ELR (cell line): ENCODE measurements at regions not wholly inside any gene's neighbourhood (a gene's known extent, or its start where the extent isn't known, plus 50 kb on each side); places are given as distances from the start of the nearest gene placed in this dataset.
"Not testable (repeated sequence)": the region's sequence is repeated elsewhere in the genome, so short reads cannot be mapped to it uniquely, and the experiment has no call there.

Experiments used
- DNase-seq: peaks from one replicate; pipeline ENCODE4 v3.0.0-alpha.2; 2015; ENCODE audit warnings: low read depth

DNA sequence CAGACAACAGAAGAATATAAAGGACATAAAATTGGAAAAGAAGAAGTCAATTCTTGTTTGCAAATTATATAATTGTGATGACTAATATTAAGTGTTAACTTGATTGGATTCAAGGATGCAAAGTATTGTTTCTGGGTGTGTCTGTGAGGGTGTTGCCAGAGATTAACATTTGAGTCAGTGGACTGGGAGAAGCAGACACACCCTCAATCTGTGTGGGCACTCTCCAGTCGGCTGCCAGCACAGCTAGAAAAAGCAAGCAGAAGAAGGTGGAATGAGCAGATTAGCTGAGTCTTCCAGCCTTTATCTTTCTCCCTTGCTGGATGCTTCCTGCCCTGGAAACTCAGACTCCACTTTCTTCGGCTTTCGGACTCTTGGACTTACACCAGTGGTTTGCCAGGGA lies 51.7 kb downstream of the UBE2NL start:
- no peak for DNase-seq

DNA sequence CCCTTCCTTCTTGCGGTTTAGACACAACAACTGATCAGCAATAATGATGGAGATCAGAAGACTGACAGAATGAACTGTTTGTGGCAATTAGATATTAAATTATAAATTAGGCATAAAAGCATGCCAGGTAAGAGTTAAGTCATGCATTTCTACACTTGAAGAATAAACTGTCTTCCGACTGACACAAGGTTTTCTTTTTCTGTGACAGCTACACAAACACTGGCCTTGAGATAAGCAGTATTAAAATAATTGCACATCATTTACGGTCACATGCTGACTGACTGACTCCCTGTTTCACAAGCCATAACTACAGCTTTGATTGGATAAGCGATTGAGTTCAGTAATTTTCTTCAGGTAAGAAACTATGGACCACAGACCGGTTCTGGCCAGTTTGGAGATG lies 56.2 kb downstream of the UBE2NL start:
- no peak for DNase-seq

DNA sequence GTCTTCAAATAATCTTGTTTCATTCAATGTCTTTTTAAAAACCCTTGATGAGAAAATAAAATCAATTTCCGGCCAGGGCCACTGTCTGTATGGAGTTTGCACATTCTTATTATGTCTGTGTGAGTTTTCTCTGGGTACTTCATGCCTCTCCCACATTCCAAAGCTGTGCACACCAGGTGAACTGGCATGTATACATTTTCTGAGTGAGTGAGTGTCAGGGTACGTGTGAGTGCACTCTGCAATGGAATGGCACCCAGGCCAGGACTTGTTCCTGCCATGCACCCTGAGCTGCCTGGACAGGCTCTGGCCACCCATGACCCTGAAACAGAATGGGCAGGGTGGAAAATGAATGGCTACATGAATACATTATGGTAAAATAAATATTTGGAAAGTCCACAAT lies 61.3 kb downstream of the UBE2NL start:
- no peak for DNase-seq

DNA sequence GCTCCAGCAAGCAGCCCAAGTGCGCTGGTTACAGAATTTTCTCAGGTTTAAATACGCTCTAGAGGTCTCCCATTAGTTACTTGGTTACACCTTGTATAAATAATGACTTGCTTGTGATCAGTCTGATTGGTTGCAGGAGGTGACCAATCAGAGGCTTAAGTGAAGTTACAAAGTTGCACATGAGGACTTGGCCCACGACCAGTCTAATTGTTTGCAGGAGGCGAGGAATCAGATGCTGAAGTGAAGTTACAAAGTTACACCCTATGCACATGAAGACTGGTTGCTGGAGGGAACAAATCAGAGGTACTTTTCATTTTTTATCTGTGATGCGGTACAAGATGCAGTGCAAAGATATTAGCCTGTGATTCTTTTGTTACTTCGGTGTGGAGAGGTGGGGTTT lies 80.7 kb downstream of the UBE2NL start:
- DNase-seq, result no peak

DNA sequence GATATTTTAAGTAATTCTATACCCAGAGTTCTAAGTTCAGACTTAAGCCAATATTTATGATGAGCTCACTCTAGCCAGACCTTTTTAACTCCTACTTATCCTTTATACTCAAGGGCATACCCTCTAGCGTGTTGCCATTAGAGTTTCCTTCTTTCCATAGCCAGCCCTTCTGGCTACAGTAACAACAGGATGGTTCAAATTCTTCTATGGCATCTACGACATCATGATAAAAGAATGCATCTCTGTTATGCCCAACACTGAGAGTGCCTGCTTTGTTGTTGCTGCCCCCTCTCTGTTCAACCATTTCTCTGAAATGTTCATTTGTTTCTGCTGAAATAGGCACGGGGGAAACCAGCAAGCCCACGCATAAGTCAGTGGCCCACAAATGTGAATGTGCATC lies 104.5 kb downstream of the UBE2NL start:
- no peak for DNase-seq

DNA sequence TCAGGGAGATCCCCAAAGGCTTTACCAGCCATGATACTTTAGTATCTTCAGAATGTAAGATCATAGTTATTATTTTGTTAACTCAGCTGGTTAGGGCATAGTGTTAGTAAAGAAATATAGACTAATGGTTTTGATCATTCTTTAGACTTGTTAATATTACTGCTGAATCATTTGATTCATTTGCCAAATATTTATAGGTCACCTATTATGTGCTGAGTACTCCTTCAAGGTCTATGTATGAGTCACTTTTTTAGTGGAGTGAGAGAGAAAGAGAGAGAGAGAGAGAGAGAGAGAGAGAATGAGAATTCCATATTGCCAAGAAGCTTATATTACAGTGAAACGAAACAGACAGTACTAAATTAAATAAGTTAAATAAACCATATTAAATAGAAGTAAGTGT lies 110.3 kb downstream of the UBE2NL start:
- DNase-seq, result peak; percentile 61

DNA sequence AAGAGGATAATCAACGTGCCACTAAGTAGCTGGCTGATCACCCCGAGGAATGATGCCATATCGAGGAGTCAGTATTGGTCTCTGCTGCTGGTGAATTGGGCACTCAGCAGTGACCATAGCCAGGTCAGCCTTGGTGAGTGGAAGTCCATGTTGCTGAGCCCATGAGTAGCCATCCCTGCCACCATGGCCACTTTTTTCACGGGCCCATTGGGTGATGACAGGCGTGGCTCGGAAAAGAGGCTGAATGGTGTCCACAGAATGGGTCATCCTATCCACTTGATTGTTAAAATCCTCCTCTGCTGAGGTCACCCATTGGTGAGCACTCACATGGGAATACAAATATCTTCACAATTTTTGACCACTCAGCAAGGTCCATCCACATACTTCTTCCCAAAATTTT lies 114.4 kb downstream of the UBE2NL start:
- DNase-seq, result no peak

DNA sequence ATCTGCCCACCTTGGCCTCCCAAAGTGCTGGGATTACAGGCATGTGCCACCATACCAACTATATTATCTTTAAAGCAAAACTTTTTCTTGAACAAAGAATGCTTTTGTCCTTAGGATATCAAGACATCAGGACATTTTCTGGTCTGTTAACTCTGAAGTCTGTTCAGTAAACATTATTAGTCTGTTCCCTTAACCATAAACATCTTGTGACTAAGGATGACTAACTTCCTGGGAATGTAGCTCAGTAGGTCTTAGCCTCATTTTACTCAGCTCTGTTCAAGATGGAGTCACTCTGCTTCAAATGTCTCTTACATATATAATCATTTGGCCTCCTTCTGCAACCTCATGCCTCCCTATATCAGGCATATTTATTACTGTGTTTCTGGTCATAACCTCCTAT lies 122.9 kb downstream of the UBE2NL start:
- DNase-seq, result peak; percentile 79

DNA sequence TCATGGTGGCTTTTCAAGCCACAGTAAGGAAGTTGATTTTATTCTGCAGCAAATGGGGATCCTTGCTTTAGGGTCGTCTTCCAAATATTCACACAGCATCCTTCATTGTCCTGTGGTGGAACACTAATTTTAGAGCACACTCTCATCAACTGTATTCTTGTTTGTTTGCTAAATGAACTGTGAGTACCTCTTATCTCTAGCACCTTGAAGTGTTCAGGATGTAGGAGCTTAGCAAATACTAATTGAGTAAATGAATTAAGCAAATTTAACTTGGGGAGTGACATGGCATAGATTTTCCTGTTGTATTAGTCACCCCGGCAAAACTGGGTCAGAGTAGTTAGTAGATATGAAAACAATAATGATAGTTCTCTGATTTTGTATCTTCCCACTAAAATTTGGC lies 156.9 kb downstream of the UBE2NL start:
- DNase-seq, result no peak

DNA sequence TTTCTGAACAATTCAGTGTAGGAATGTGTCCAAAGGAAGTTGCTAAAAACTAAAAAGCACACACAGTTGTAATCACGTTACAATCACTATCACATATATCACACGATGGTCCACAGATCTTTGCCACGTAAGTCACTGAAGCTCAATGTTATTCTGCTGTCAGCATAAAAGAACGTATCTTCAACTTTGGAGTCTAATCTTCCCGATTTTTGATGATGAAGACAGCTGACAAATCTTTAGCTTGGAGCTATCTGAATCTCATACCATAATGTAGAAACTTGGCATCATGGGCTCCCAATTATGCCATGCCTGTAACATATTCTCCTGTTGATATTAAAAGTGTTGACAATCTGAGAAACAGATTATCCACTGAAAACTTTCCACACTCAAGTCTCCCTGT lies 158.4 kb downstream of the UBE2NL start:
- DNase-seq, result peak; percentile 1

DNA sequence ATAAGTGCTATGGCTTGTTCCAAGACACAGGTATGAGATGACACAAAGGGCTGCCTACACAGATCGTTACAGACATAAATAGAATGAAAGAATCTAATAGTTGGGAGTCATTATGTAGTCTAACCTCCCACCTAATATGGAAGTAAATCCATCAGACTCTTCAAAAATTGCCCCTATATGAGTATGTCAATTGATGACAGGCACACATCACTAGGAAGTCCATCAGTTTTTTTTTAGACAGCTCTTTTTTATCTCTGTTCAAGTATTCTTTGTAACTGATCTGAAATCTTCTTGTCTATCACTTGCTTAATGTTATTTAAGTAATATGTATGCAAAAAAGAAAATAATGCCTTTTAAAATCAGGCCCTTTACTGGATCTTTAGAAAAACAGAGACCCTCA lies 191.6 kb downstream of the UBE2NL start:
- DNase-seq, result no peak

DNA sequence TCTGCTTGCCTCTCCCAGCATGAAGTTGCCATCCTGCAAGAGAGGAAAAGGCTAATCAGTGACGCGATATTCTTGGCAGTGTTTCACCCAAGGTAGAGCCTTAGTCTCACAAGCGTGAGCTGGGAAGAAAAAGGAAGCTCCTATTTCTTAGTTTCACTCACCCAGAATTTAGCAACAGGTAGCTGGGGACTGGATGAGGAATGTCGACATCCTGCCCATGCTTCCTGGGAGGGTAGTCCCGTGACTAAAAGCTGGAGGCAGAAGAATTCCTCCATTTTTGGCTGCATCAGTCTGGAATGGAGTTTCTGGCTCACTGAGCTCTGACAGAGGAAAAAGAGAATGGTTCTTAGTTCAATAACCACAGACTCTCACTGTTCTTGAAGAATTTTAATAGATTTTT lies 198.4 kb downstream of the UBE2NL start:
- DNase-seq, result not testable (repeated sequence)

DNA sequence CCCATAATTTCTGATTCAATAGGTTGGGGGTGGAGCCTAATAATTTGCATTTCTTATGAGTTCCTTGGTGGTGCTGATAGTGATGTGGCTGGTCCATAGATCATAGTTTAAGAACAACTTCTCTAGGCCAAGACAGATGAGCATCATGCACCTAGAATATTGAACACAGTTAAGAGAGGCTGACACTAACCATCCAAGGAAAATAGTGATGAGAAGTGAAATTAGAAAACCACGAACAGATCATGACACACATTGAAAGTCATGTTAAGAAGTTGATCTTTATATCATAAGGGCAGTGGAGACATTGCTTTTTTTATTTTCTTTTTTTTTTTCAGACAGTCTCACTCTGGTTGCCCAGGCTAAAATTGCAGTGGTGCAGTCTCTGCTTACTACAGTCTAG lies 205.8 kb downstream of the UBE2NL start:
- DNase-seq, result not testable (repeated sequence)

DNA sequence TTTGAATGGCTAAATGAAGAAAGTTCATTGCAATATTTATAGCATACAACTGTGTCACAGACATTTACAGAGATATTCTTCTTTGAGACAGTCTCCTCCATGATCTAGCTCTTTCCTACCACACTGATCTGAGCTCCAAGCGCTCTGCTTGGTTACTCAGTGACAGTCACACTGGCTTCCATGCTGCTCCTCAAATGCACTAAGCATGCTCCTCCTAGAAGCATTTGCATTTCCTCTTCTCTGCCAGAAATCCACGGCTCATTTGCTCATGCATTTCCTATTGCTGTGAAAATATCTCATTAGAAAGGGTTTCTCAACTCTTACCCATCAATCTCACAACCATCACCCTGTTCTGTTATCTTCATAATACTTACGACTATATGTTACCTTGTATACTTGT lies 208.2 kb downstream of the UBE2NL start:
- not testable (repeated sequence) for DNase-seq

DNA sequence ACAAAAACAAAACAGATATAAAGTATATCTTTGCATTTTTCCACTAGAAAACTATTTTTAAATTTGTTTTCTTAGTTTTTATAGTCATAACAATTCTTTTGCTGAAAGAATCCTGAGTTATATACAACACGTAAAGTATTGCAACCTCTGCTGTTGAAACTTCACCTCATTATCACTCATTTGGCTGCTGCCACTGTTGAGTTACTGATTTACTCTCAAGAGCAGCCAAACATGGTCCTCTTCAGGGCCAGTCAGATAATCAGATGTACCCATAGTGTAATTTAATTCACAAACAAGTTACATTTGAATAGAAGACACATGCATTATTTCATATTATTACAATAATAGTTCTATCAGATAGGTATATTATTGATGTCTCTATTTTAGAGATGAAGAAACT lies 235.6 kb downstream of the UBE2NL start:
- not testable (repeated sequence) for DNase-seq

DNA sequence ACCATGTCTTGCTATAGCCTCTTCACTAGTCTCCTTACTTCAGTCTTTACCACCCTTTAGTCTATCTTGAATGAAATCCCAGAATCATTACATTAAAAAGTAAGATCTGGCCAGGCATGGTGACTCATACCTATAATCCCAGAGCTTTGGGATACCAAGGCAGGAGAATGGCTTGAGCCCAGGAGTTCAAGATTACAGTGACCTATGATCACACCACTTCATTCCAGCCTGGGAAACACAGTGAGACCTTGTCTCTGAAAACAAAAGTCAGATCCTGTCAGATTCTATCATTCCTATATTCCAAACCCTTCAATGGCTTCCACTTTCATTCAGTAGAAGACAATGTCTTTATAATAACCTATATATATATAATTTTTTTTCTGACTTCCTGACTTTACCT lies 237.7 kb downstream of the UBE2NL start:
- not testable (repeated sequence) for DNase-seq

DNA sequence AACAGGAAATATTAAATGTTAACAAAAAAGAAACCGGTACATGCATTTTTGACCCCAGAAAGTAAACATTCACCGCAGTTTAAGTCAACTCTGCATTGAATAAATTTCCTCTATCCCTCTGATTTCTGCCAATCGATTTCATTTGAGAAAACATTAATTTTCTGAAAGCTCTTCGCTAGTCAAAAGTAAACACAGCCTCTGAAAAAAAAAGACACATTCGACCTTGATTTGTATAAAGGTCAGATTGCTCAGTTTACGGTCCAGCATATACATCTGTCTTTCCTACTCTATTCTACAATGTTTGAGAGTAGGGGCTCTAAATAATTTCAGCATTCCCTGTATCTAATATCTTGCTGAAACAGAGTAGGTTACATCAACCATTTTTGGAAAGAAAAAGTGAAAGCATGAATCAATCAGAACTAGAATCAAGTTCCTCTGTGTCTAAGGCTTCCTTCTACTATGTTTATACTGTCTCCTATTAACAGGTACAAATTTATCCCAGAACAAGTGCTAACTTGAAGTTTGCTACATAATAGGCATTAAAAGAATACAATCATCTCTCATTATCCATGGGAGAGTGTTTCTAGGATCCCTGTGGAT lies 243.8 kb downstream of the UBE2NL start:
- not testable (repeated sequence) for DNase-seq

DNA sequence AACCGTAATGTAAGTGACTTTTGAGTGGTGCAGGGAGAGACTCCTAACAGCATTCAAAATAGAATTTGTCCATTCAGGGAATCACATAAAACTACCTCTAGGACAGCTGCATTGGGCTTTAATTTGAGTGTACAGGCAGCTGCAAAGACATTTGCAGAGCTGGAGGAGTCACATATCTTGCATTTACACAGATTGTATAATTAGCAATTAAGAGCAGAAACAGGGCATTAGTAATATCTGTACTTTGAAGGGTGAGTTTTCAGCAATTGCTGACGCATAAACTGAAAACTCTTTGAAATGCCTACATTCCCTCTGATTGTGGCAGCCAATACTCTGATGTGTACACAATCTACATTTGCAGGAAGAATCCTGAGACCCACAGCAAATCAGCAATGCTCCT lies 245.6 kb downstream of the UBE2NL start:
- not testable (repeated sequence) for DNase-seq

DNA sequence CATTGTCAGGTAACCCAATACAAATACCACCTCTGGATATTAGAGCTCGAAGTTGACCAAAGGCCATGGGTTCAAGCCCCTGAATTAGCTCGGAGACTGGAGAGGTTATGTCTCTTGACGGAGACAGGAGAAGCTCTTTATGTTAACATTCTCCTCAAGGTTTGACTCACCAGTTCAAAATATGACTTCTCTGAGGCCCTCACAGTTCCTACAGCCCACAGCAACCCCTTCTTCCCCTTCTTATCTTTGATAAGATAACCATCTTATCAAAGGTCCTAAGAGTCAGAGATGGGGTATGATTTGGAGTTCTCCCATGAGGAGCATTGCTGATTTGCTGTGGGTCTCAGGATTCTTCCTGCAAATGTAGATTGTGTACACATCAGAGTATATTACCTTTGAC lies 246.6 kb downstream of the UBE2NL start:
- not testable (repeated sequence) for DNase-seq

DNA sequence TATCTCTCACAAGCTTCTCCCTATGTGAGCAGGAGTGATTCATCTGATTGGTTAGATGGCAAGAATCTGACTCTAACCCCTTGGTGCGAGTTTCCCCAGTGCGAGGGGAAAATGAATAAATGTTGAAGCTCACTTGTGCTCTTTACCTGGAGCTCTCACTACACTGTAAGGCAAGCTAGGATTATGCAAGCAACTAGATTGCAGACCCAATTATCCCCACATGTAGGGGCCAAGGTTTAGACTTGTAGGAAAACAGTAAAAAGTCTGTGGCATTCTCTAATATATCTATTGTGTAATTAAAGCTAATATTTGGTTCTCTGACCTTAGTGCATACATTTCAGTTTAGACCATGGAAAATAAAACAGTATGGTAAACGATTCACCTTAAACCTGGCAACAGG lies 247.2 kb downstream of the UBE2NL start:
- DNase-seq, result not testable (repeated sequence)

DNA sequence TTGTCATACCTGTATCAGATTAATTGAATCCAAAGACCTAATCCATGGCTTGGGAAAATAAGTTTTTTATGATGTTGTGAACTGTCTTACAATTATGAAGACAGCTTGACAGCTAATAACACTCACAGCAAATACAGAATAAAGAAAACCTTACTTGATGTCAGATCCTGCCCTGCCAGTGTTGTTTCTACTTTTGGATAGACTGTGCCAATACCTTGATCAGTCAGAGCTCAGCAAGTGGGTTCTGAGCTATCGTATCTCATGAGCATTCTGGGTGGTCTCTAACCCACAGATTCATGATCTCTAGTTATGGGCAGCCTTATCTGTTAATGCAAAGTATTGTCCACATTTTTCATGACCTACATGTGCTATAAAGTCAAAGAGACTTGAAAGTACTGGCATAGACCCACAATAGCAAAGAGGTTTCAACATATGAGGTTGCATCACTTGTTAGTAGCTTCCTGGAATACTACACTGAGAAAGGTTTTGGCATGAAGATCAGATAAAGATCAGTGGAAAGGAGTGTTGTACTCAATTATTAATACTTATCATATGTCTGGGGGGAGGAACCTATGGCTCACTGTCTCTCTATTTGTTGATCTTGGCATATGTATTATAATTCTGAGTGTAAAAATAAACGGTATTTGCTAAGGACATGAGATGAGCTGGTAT lies 250.7 kb downstream of the UBE2NL start:
- DNase-seq, result not testable (repeated sequence)

DNA sequence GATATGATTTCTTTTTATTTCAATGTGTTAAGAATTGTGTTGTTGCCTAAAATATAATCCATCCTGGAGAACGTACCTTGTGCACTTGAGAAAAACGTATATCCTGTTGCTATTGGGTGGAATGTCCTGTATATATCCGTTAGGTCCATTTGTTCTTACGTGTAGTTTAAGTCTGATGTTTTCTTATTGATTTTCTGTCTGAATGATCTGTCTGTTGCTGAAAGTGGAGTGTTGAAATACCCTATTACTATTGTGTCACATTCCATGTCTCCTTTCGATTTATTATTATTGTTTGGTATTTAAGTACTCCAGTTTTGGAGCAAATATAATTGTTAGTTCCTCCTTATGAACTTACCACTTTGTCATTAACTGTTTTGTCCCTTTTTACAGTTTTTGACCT lies 270.6 kb downstream of the UBE2NL start:
- DNase-seq, result not testable (repeated sequence)

DNA sequence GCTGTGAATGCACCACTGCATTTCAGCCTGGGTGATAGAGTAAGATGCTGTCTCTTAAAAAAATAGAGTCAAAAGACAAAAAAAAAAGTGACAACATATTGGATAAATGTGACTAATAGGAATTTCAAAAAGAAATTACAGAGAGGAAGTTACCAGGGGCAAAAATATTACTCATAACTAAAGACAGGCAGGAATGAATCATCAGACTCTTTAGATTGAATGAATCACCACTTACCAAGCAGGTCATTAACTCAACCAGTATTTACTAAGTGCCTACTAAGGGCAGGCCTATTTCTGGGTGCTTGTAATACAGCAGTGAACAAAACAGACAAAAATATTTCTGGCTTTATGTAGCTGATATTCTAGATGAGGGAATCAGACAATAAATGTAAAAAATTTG lies 301.3 kb downstream of the UBE2NL start:
- not testable (repeated sequence) for DNase-seq

DNA sequence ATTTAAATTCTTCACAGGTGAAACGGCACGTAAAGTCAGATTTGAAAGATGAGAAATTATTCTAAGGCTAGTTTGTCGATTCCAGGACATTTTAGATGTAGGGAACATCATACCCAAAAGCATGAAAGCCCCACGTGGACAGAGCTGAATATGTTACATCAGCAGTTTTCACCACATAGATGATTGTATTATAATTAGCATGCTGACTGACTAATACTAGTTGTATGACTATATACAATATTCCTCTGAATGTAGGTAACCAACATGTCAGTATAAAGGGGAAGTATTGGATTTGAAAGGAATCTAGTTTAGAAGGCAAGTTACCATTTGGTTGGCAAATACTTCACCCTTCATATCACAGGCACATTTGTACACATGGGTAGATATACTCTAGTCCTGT lies 304.6 kb downstream of the UBE2NL start:
- not testable (repeated sequence) for DNase-seq
